ENCODE measurements at regions not wholly inside any gene's neighbourhood (a gene's known extent, or its start where the extent isn't known, plus 50 kb on each side); places are given as distances from the start of the nearest gene placed in this dataset.

DNA sequence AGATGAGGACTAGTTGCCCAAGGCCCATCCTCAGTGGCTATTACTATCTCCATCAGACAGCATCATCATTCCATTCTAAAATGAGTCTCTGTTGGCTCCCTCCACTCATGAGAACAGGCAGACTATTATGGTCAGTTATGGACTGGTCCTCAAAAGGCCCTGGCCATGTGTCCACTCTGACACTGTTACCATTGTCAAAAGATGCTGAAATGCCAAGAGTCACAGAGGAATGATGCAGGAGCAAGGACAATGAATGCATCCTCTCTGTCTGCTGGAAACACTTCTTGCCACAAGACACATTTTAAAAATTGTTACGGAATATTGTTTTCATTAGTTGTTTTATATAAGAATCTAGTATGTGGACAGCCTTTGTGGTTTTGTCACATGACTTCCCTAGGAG lies 53.3 kb upstream of the STT3B start:
- no peak for DNase-seq

DNA sequence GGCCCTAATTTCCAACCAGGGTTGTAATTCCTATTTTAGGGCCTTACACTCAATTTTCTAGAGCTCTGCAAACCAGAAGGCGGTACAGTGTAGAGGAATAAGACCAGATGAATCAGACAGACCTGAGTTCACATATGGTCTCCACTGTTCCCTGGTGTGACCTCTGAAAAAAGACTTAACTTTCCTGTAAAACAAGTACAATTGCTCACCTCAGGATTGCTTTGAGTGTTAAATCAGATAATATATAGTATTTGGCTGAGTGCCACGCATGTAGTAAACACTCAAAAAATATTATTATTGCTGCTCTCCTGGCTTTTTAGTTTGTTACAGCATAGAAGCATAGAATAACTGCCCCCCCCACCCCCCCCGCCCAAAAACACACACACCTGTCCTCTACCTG lies 51.0 kb upstream of the STT3B start:
- DNase-seq = no peak

- DNase-seq = no peak
Observed at GRCh38 chr3:31482493-31483200, 50.1 kb upstream of the STT3B start.

All from activated CD4-positive, alpha-beta T cell treated with anti-CD3 and anti-CD28 coated beads, Interleukin-2, amount 50 U/mL, for 1 hour (primary cell).